SJCRH30 (cell line): ENCODE measurements at regions not wholly inside any gene's neighbourhood (a gene's known extent, or its start where the extent isn't known, plus 50 kb on each side); places are given as distances from the start of the nearest gene placed in this dataset.

Source experiments
- DNase-seq, 2 experiments: peaks; one replicate each; pipeline ENCODE4 v3.0.0-alpha.2; 2015 to 2020
- H3K27ac ChIP-seq: fragments of 250-450 bp; sonication (Bioruptor Pico); 2 replicates; pipeline ENCODE4 v1.5.1; 2020; ENCODE audit warnings: mild to moderate bottlenecking, moderate library complexity
- H3K27me3 ChIP-seq: fragments of 250-450 bp; sonication (Bioruptor Pico); 2 replicates; pipeline ENCODE4 v1.5.1; 2020; ENCODE audit warnings: mild to moderate bottlenecking, moderate library complexity
- H3K36me3 ChIP-seq: fragments of 250-450 bp; sonication (Bioruptor Pico); 2 replicates; pipeline ENCODE4 v1.5.1; 2020; ENCODE audit warnings: mild to moderate bottlenecking, moderate library complexity
- H3K4me1 ChIP-seq: fragments of 250-450 bp; sonication (Bioruptor Pico); 2 replicates; pipeline ENCODE4 v1.5.1; 2020; ENCODE audit warnings: mild to moderate bottlenecking, moderate library complexity
- H3K4me3 ChIP-seq: fragments of 250-450 bp; sonication (Bioruptor Pico); 2 replicates; pipeline ENCODE4 v1.5.1; 2020; ENCODE audit warnings: mild to moderate bottlenecking, moderate library complexity
- H3K9me3 ChIP-seq: fragments of 250-450 bp; sonication (Bioruptor Pico); replicated peaks from 2 replicates; pipeline ENCODE4 v1.5.1; 2020; ENCODE audit warnings: mild to moderate bottlenecking, moderate library complexity

DNA sequence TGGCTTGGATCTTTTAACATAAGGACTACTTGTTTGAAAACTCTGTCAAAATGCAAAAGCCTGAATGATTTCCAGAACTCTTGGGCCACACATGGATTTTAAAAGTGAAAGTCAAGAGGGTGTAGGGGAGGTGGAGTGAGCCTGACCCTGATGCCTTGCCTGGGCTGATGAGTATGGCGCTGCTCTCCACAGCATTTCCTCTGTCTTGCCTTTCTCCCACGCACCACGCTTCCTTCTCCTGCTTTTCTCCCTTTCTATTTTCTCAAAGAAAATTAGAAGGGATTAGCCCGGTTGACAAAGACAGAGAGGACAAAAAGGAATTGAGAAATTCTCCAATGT is 207.0 kb upstream of the CCDC68 start:
- no peaks in the 10 kb centered on the region for H3K27me3 ChIP-seq
- no peaks in the 10 kb centered on the region for H3K9me3 ChIP-seq
- no peaks in the 10 kb centered on the region for H3K4me1 ChIP-seq
- DNase-seq = no peak
- H3K27ac ChIP-seq = no peak overlapping the region
- H3K36me3 ChIP-seq = no peaks in the 10 kb centered on the region
- no peak overlapping the region for H3K4me3 ChIP-seq

DNA sequence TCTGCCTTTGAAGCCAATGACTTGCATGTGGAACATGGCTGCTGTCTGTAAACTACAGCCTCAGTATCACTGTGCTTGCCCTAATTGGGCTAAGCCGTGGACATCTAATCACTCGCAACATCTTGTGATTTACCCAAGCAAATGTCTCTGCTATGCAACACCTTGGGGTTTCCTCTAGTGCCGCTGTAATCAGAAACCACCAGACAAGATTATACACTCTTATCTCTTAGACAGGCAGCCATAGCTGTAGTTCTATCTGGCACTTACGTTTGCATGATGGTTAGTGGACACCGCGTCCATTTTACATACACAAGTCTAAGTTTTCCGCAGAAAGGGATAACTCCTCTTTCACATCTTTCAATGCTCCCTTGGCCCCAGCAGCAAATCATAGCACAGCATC is 204.3 kb upstream of the CCDC68 start:
- Histone ChIP-seq H3K27ac (no peak overlapping the region), H3K36me3 (no peaks in the 10 kb centered on the region), H3K9me3 (no peaks in the 10 kb centered on the region), H3K4me1 (no peaks in the 10 kb centered on the region), H3K27me3 (no peaks in the 10 kb centered on the region), H3K4me3 (no peak overlapping the region)
- no peak for DNase-seq

DNA sequence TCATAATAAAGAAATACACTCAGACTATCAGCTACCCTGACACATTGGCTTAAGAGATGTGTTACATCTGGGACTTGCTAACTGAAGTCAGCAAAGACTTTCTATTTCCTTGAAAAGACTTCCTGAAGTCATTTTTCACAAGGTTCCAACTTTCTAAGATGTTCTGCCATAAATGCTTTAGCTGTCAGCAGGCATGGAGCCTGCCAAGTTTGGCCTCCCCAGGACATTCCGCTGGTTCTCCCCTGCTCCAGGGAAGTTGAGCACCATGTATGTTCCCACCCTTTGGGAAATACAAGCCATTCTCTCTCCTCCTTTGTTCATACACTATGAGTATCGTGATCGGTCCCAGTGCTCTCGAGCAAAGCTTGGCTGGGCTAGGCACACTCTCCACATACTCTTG is 202.7 kb upstream of the CCDC68 start:
- Histone ChIP-seq H3K4me1 (no peaks in the 10 kb centered on the region), H3K27me3 (no peaks in the 10 kb centered on the region), H3K9me3 (no peaks in the 10 kb centered on the region), H3K27ac (no peak overlapping the region), H3K36me3 (no peaks in the 10 kb centered on the region), H3K4me3 (no peak overlapping the region)
- DNase-seq = no peak

DNA sequence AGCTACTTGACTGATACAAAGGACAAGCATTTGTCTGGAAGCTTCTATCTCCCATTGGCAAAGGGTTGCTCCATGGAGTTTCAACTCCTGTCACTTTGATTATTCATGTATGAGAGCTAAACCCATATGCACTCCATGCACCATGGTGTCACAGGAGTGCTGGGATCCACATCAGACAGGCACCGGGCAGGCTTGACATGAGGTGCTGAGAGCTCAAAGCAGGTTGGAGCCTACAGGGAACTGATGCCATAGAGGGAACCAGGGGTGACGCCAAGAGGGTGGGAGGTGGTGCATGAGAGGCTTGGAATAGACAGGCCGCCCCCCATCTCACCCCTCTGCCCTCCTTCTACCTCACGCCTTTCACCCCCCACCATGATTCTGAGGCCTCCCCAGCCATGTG is 199.8 kb upstream of the CCDC68 start:
- no peak for DNase-seq
- no peaks in the 10 kb centered on the region for H3K36me3 ChIP-seq

DNA sequence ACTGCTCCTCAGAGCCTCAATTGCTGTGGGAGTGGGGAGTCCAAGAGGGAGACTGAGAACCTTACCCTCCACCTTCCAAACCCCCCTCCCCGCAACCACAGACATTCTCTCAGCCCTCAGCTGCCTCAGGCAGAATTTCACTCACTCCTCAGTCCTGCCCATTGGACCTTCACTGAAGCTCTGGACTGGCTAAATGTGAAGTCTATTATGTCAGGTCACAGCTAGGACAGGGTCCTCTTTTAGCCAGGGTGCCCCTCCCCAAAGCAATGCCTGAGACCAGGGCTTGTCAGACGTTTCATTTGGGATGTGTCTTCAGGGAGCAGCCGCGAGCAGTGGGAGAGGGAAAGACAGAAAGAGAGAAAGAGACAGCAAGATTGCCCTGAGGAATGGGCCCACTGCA is 199.3 kb upstream of the CCDC68 start:
- H3K9me3 ChIP-seq = no peaks in the 10 kb centered on the region
- no peak for DNase-seq
- H3K27ac ChIP-seq = no peak overlapping the region
- H3K4me3 ChIP-seq = no peak overlapping the region
- H3K27me3 ChIP-seq = no peaks in the 10 kb centered on the region
- no peaks in the 10 kb centered on the region for H3K36me3 ChIP-seq
- H3K4me1 ChIP-seq = no peaks in the 10 kb centered on the region

More for the DNA sequence above, 199.8 kb upstream of the CCDC68 start:
- Histone ChIP-seq H3K27me3 (no peaks in the 10 kb centered on the region), H3K9me3 (no peaks in the 10 kb centered on the region), H3K4me1 (no peaks in the 10 kb centered on the region), H3K4me3 (no peak overlapping the region), H3K27ac (no peak overlapping the region)

DNA sequence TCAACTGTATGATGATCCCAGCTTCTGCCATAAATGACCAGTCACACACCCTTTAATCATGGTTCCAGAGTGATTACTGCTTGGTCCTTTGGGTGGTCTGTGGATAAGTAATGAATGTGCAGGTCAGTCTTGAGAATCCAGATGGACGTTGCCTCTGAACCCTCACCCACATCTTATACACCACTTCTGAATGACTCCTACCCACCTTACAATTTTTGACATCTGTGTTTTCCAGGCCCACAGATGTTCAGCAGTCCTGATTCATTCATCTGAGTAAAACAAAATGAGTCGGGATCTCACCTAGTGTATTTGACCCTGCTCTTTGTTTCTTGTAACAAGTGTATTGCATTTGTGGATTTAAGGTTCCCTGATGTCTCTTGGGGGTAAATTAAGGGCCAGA is 194.1 kb upstream of the CCDC68 start:
- no peaks in the 10 kb centered on the region for H3K4me1 ChIP-seq
- H3K4me3 ChIP-seq = no peak overlapping the region
- no peak overlapping the region for H3K27ac ChIP-seq
- H3K9me3 ChIP-seq = no peaks in the 10 kb centered on the region
- H3K27me3 ChIP-seq = no peaks in the 10 kb centered on the region
- DNase-seq = no peak
- no peaks in the 10 kb centered on the region for H3K36me3 ChIP-seq

DNA sequence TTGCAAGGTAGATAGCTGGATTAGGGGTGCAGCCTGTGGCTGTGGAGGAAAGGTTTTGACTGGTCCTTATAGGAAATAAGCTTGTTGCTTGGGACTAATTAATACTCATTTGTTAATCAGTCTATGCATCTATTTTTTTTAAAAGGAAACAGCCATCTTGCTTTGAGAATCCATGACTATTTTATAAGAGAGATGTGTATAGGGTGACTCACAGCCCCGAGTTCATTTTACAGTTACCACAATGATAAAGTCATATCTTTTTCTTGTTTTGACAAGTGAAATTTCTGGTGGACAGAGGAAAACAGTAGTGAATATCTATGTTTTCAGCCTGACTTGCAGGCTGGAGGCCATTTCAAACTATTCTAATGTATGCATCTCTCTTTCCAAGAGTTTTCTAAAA is 193.5 kb upstream of the CCDC68 start:
- H3K36me3 ChIP-seq = no peaks in the 10 kb centered on the region
- H3K9me3 ChIP-seq = no peaks in the 10 kb centered on the region
- H3K27ac ChIP-seq = no peak overlapping the region
- H3K4me3 ChIP-seq = no peak overlapping the region
- H3K27me3 ChIP-seq = no peaks in the 10 kb centered on the region
- DNase-seq = no peak
- no peaks in the 10 kb centered on the region for H3K4me1 ChIP-seq

DNA sequence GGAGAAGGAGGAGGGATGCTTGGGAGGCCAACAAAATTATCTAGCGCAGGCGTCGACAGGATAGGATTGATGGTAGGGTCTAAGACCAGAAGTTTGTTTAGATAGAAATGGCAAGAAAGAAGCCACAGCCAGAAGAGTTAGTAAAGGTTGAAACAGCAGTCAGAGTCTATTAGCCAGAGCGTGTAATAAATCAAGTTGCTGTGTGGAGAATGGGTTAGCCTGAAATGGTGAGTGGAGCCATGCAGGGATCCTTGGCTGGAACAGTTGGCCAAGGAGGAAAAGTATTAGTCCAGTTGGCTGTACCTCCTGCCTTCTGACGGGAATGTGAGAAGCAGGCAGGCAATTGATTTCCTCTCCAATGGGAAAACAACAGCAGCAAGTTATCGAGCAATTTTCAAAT is 190.7 kb upstream of the CCDC68 start:
- Histone ChIP-seq H3K4me1 (no peaks in the 10 kb centered on the region), H3K27me3 (no peaks in the 10 kb centered on the region), H3K27ac (no peak overlapping the region), H3K9me3 (no peaks in the 10 kb centered on the region), H3K4me3 (no peak overlapping the region), H3K36me3 (no peaks in the 10 kb centered on the region)
- no peak for DNase-seq

DNA sequence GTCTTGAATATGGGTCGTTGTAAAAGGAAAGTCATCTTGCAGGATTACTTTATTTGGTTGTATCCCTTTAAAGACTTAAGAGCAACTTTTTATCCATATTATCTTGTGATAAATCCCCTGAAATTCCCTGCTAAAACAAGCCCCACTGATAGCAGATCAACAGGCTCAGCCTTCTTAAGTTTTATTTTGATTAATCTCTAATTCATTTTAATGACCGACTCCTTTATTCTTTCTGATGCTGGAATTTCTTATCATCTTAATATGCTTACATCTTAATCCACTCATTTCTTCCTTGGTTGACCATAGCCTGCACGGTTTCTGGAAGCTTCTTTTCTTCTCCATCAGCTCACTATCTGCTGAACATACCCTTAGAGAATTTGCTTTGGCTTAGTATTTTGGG is 188.5 kb upstream of the CCDC68 start:
- no peaks in the 10 kb centered on the region for H3K27me3 ChIP-seq
- H3K9me3 ChIP-seq = no peaks in the 10 kb centered on the region
- no peak overlapping the region for H3K27ac ChIP-seq
- H3K4me1 ChIP-seq = no peaks in the 10 kb centered on the region
- H3K4me3 ChIP-seq = no peak overlapping the region
- no peak for DNase-seq
- no peaks in the 10 kb centered on the region for H3K36me3 ChIP-seq

DNA sequence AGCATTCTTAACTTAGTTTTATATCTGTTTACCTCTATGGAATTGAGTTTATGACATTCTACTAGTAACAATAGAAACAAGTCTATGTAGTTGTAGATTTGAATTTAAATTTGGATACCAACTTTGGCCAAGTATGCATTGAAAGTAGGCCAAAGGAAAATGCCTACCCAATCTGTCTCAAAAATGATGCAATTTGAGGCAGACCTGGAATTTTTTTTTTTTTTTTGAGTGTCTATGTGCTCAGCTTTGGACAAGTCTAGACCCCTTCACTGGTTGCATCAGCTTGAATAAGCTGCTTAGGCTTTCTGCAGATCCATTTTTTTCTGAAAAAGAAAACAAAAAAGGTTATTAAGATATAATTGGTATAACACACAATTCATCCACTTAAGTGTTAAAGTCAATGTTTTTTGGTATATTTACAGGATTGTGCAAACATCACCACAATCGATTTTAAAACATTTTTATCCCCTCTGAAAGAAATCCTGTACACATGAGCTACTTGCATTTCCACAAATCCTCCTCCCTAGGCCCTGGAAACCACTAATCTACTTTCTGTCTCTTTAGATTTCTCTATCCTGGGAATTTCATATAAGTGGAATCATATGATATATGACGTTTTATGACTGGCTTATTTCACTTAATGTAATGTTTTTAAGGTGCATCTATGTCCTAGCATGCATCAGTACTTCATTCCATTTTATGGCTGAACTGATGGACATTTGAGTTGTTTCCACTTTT is 185.1 kb upstream of the CCDC68 start:
- no peak for DNase-seq
- Histone ChIP-seq H3K27me3 (no peaks in the 10 kb centered on the region), H3K9me3 (no peaks in the 10 kb centered on the region), H3K4me1 (no peaks in the 10 kb centered on the region), H3K4me3 (no peak overlapping the region), H3K36me3 (no peaks in the 10 kb centered on the region), H3K27ac (no peak overlapping the region)

DNA sequence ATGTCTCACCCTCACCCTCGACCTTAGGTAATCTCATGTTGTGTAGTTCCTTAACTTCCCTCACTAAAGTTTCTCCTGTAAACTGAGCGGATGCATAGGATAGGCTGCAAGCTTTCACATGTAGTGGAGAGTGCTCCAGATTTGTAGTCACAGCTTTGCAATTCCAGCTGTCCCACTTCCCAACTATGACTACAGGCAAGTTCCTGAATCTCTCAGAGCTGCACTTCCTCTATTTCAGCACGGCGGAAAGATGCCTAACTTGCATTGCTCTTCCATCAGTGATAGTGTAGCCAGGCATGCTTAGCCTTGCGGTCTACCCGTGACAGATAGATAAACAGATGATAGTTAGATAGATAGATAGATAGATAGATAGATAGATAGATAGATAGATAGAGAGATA is 183.1 kb upstream of the CCDC68 start:
- Histone ChIP-seq H3K4me1 (no peaks in the 10 kb centered on the region), H3K9me3 (no peaks in the 10 kb centered on the region), H3K36me3 (no peaks in the 10 kb centered on the region), H3K27ac (no peak overlapping the region), H3K4me3 (no peak overlapping the region), H3K27me3 (no peaks in the 10 kb centered on the region)
- DNase-seq = no peak

DNA sequence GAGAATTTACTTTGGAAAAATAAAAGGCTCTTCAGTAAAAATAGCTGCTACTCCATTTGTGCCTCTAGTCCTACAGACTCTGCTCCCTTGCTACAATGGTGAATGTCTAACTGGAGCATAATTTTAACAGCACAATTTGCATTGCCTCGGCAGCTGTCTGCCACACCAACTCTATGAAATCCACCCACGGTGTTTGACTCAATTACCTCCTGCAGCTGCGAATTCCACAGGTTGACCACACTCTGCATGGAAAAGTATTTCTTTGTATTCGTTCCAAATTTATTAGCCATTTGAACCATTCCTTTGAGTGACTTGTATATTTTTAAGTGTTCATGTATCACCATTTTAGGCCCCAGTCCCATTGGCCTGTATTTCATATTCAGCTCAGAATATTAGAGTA is 182.1 kb upstream of the CCDC68 start:
- Histone ChIP-seq H3K27ac (no peak overlapping the region), H3K4me3 (no peak overlapping the region), H3K27me3 (no peaks in the 10 kb centered on the region), H3K9me3 (no peaks in the 10 kb centered on the region), H3K4me1 (no peaks in the 10 kb centered on the region), H3K36me3 (no peaks in the 10 kb centered on the region)
- peak; percentile 14 to 17 for DNase-seq

DNA sequence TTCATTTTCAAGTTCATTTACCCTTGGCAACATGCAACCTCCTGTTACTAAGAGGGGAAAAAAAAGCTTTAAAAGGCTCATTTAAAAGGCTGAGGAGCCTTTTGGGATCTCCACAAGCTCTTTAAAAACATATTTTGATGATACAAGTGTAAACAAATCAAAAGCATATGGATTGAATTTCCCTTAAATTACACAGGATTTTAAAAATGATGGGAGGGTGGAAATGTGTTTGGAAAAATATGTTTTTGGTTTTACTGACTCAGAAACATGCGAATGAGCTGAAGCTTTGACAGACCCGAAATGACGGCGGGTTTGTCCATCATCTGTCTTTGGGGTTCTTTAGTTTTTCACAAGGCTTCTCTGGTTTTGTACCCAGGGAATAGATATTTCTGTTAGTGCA is 180.6 kb upstream of the CCDC68 start:
- Histone ChIP-seq H3K27me3 (no peaks in the 10 kb centered on the region), H3K4me1 (no peaks in the 10 kb centered on the region), H3K9me3 (no peaks in the 10 kb centered on the region), H3K4me3 (no peak overlapping the region), H3K36me3 (no peaks in the 10 kb centered on the region), H3K27ac (no peak overlapping the region)
- DNase-seq = no peak

DNA sequence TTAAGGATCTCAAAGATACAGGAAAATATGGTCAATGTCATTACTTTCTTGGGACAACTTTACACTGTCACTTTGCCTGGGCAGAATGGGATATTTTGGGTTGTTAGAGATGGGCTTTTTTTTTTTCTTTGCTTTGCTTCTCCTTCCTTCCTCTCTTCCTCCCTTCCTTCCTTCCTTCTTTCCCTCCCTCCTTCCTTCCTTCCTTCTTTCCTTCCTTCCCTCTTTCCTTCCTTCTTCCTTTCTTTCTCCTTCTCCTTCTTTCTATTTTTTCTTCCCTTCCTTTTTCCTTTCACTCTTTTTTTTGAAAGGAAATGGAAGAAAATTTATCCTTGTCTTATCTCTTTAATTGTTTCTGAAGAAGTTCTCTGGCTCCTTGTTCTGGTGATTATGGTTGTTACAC is 180.0 kb upstream of the CCDC68 start:
- Histone ChIP-seq H3K27ac (no peak overlapping the region), H3K4me3 (no peak overlapping the region), H3K9me3 (no peaks in the 10 kb centered on the region), H3K27me3 (no peaks in the 10 kb centered on the region), H3K36me3 (no peaks in the 10 kb centered on the region), H3K4me1 (no peaks in the 10 kb centered on the region)
- no peak for DNase-seq

DNA sequence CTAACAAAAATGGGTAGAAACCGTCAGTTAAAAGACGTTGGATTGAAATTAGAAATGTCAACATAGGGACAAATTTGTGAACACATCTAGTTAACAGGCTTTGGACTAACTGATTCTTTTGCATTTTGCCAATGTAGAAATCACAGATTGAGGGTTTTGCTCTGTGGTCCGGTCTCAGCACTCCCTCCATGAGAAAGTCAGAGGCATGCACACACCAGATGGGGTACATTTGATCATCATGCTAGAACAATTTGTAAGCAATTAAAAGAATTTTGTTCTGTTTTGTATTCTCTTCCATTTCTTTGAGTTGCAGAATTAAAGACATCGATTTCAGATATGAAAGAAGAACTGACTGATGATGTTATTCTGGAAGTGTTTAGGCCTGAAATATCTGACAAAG is 179.1 kb upstream of the CCDC68 start:
- Histone ChIP-seq H3K27ac (no peak overlapping the region), H3K36me3 (no peaks in the 10 kb centered on the region), H3K4me3 (no peak overlapping the region), H3K9me3 (no peaks in the 10 kb centered on the region), H3K4me1 (no peaks in the 10 kb centered on the region), H3K27me3 (no peaks in the 10 kb centered on the region)
- DNase-seq = no peak

DNA sequence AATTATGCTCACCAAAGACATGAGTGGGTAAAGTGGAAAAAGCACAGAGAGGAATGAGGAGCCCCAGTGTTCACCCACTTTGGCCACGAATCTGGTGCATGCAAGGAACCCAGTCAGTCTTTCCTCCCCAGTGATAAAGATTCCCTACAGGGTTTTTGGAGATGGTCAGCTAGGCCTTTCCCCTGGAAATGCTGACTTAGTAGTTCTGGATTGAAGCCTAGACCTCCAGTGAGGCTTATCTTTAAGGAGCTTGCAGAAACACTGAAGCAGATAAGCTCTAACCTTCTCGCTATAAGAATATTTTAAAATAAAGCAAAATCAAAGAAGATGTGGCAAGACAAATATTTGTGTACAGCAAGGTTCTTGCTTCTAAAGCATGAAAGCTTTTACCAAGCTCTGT is 178.3 kb upstream of the CCDC68 start:
- Histone ChIP-seq H3K9me3 (no peaks in the 10 kb centered on the region), H3K27ac (no peak overlapping the region), H3K4me1 (no peaks in the 10 kb centered on the region), H3K4me3 (no peak overlapping the region), H3K27me3 (no peaks in the 10 kb centered on the region), H3K36me3 (no peaks in the 10 kb centered on the region)
- no peak for DNase-seq
